Activated CD8-positive, alpha-beta memory T cell treated with anti-CD3 and anti-CD28 coated beads, Interleukin-2, amount 50 U/mL, for 24 hours (primary cell): ENCODE measurements at regions not wholly inside any gene's neighbourhood (a gene's known extent, or its start where the extent isn't known, plus 50 kb on each side); places are given as distances from the start of the nearest gene placed in this dataset.
"Not testable (repeated sequence)": the region's sequence is repeated elsewhere in the genome, so short reads cannot be mapped to it uniquely, and the experiment has no call there.

ENCODE experiments used
- DNase-seq: peaks from one replicate; pipeline ENCODE4 v3.0.0-alpha.2; 2020; ENCODE audit errors: extremely low read depth

DNA sequence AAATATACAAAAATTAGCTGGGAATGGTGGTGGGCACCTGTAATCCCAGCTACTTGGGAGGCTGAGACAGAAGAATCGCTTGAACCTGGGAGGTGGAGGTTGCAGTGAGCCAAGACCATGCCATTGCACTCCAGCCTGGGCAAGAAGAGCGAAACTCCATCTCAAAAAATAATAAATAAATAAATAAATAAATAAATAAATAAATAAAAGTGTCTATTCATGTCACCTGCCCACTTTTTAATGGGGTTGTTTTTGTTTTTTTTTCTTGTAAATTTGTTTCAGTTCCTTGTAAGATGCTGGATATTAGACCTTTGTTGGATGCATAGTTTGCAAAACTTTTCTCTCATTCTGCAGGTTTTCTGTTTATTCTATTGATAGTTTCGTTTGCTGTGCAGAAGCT lies 71.9 kb upstream of the KCNAB1 start:
- DNase-seq, result not testable (repeated sequence)

DNA sequence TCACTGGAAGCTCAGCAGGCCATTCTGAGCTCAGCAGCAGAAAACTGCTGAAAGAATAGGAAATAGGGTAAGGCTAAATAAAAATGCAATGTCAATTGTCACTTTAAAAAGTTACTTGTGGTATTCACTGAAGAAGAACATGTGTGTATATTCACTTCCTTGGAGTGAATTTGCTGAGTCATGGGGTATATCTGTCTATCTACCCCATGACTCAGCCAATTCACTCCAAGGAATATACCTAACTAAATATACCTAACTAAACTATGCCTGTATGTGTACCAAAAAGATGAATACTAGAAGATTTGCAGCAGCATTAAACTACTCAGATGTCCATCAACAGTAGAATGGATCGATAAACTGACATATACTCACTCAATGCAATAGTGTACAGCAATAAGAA lies 69.5 kb upstream of the KCNAB1 start:
- DNase-seq, result no peak

DNA sequence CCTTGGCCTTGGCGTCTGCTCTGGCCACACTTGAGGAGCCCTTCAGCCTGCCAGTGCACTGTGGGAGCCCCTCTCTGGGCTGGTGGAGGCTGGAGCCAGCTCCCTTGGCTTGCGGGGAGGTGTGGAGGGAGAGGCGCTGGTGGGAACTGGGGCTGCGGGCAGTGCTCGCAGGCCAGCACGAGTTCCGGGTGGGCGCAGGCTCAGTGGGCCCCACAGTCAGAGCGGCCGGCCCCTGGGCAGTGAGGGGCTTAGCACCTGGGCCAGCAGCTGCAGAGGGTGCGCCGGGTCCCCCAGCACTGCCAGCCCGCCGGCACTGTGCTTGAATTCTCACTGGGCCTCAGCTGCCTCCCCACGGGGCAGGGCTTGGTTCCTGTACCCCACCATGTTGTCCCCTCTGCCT lies 68.7 kb upstream of the KCNAB1 start:
- no peak for DNase-seq

- no peak for DNase-seq
Observed at GRCh38 chr3:156052115-156052514, 68.3 kb upstream of the KCNAB1 start.

DNA sequence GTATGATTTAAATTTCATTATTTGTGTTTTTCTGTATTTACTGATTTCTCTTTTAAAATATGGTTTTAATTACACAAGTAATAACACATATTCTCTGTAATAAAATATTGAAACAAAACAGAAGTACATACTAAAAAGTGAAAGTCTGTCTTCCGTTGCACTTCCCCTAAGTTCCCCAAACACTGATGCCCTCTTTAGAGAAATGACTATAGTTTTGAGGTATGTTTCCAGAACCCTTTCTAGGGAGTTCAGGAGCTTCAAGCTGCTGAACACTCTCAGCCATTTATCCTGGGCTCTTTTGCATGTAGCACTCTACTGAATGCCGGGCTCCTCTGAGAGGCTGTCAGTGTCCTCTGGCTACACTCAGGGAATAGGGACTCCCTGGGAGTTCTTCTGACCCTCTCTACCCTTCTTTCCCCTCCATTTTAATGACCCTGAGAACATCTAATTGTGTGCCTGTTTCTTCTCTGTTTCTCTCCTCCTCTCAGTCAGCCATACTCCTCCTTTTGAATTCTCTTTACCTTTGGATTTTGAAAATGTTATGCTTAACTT lies 60.4 kb upstream of the KCNAB1 start:
- DNase-seq, result no peak

DNA sequence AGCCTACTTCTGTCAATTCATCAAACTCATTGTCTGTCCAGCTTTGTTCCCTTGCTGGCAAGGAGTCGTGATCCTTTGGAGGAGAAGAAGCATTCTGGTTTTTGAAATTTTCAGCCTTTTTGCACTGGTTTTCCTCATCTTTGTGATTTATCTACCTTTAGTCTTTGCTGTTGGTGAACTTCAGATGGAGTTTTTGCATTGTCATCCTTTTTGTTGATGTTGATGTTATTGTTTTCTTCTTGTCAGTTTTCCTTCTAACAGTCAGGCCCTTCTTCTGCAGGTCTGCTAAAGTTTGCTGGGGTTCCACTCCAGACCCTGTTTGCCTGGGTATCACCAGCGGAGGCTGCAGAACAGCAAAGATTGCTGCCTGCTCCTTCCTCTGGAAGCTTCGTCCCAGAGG lies 52.2 kb upstream of the KCNAB1 start:
- DNase-seq, result not testable (repeated sequence)

DNA sequence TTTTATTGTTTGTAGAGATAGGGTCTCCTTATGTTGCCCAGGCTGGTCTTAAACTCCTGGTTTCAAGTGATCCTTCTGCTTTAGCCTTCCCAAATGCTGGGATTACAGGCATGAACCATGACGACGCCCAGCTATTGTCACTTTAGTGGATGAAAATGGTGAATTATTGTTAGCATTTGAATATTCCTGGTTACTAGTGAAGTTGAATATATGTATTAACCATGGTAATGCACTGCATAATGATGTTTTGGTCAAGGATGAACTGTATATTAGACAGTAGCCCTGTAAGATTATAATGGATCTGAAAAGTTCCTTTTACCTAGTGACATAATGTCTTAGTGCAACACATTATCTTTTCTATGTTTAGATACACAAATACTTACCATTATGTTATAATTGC lies 50.4 kb upstream of the KCNAB1 start:
- no peak for DNase-seq
